Fibroblast of peridontal ligament (primary cell): ENCODE measurements at regions not wholly inside any gene's neighbourhood (a gene's known extent, or its start where the extent isn't known, plus 50 kb on each side); places are given as distances from the start of the nearest gene placed in this dataset.

ENCODE experiments used
- DNase-seq: peaks from one replicate; pipeline ENCODE4 v3.0.0-alpha.2; 2010; ENCODE audit errors: extremely low read depth

DNA sequence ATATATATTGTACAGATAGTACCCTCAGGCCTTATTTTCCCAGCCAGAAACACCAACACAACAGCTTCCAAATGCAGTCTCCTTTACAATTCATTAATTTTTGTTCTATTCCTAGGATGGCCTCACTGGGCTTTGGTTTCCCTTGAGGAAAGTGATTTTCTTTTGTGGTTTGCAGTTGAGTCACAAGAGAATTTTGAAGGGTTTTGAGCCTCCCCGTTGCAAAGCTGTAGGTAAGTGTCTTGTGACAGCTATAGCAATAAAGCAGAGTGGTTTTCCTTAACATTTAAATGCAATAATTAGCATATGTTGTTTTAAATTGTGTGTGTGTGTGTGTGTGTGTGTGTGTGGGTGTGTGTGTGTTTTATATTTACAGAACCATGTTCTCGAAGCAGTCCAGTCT, 54.1 kb upstream of the WDR17 start:
- DNase-seq: no peak

DNA sequence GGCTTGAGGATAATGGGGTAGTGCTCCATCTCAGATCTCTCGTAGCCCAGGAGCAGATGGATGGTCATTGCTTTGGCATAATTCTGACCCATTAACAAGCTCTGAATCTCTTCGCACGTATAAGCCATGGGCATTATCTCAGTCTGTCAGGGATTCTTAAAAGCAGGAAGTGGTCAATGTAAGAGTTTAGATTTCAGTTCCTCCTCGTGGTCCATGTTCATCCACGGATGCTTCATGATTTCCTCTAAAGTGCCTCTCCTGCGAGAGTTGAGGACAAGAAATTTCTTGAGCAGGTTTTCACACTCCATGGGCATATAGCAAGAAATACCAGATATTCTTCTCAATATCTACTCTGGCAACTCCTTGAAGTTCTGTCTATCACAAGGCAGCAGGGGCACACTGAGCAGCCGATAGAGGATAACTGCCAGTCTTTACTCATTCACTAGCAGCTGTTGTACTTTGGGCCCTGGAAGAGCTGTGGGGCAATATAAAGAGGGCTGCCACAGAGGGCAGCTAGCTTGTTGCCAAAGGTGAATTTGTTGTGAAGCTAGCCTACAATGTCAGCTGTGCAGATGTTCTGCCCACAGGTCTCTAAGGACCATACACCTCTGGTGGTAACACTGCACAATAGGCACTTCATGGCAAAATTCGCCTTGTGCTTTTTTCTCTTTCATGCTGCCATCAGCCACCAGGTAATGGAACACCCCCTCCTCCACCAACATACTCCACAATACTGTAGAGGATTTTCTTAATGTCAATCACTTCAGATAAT, 52.0 kb upstream of the WDR17 start:
- no peak for DNase-seq

- no peak for DNase-seq
These were observed 51.0 kb upstream of the WDR17 start for GRCh38 chr4:176014583-176015108.
